Esophagus squamous epithelium (tissue), 4 donors: ENCODE measurements at regions not wholly inside any gene's neighbourhood (a gene's known extent, or its start where the extent isn't known, plus 50 kb on each side); places are given as distances from the start of the nearest gene placed in this dataset.

ENCODE experiments used
- POLR2A ChIP-seq, 4 donors: fragments of 450-650 bp; IDR thresholded peaks; one replicate each; pipeline ENCODE4 v1.6.1; 2017; ENCODE audit warnings: antibody characterized with exemption in 4 of 4, mild to moderate bottlenecking in 4 of 4, moderate library complexity in 3 of 4
- TF ChIP-seq, protein P1 (sequence below), 6 experiments: fragments of 450-650 bp in 4 of 6; fragments of 200-600 bp in 2 of 6; sonication (generic) in 2 of 6; IDR thresholded peaks; one replicate each; pipeline ENCODE4 v1.5.1; 2016 to 2019; ENCODE audit warnings: antibody characterized with exemption in 6 of 6, mild to moderate bottlenecking in 4 of 6, moderate library complexity in 4 of 6

DNA sequence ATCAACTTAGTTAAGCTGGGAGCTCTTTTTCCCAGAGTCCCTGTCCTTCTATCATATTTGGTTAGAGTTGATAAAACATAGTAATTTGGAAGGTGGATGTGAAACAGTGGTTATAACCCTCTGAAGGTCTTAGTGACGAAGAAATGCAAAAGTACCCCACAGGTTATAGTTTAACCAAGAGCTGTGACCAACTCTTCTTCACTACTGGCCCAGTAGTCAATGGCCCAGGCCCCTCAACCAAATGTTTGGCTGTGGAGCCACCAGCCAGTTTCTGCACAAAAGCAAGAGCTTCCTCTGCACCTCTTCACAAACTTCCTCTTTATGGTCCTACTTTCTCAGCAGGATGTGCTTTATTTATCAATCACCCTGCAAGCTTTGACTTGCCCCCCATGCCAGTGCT lies 132.6 kb downstream of the BMP4 start:
- TF ChIP-seq, protein P1, sequence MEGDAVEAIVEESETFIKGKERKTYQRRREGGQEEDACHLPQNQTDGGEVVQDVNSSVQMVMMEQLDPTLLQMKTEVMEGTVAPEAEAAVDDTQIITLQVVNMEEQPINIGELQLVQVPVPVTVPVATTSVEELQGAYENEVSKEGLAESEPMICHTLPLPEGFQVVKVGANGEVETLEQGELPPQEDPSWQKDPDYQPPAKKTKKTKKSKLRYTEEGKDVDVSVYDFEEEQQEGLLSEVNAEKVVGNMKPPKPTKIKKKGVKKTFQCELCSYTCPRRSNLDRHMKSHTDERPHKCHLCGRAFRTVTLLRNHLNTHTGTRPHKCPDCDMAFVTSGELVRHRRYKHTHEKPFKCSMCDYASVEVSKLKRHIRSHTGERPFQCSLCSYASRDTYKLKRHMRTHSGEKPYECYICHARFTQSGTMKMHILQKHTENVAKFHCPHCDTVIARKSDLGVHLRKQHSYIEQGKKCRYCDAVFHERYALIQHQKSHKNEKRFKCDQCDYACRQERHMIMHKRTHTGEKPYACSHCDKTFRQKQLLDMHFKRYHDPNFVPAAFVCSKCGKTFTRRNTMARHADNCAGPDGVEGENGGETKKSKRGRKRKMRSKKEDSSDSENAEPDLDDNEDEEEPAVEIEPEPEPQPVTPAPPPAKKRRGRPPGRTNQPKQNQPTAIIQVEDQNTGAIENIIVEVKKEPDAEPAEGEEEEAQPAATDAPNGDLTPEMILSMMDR (IDR thresholded peaks at IDR 0.05), result no peak
- TF ChIP-seq POLR2A (IDR thresholded peaks at IDR 0.05), result no peak
